NT2/D1 (cell line): ENCODE measurements at regions not wholly inside any gene's neighbourhood (a gene's known extent, or its start where the extent isn't known, plus 50 kb on each side); places are given as distances from the start of the nearest gene placed in this dataset.

Experiments used
- SUZ12 ChIP-seq: IDR thresholded peaks from 2 replicates; pipeline ENCODE4 v1.6.1; 2011; ENCODE audit not compliant: insufficient read length, insufficient read depth; ENCODE audit errors: extremely low read depth
- YY1 ChIP-seq: IDR thresholded peaks from 2 replicates; pipeline ENCODE4 v1.6.1; 2011; ENCODE audit not compliant: insufficient read length, insufficient read depth
- ZNF274 ChIP-seq: IDR thresholded peaks from 2 replicates; pipeline ENCODE4 v1.6.1; 2011; ENCODE audit warnings: mild to moderate bottlenecking, low read depth, low read length

- TF ChIP-seq YY1 (no peak), ZNF274 (no peak), SUZ12 (no peak)
Observed at GRCh38 chr9:4381744-4382143, 81.9 kb upstream of the GLIS3 start.
